HG02642 (cell line): ENCODE measurements at regions not wholly inside any gene's neighbourhood (a gene's known extent, or its start where the extent isn't known, plus 50 kb on each side); places are given as distances from the start of the nearest gene placed in this dataset.
"Not testable (repeated sequence)": the region's sequence is repeated elsewhere in the genome, so short reads cannot be mapped to it uniquely, and the experiment has no call there.

Experiments
- ATAC-seq: cut with Tn5 transposase; IDR thresholded peaks from one replicate; pipeline ENCODE4 v1.9.1; 2021; ENCODE audit warnings: mild to moderate bottlenecking; ENCODE audit not compliant: unreplicated experiment, poor library complexity

GRCh38 chr12:22115711-22116110, 69.7 kb downstream of the CMAS start:
- ATAC-seq: no peak

GRCh38 chr12:22116376-22116775, 70.4 kb downstream of the CMAS start:
- ATAC-seq: no peak

GRCh38 chr12:22117563-22118237, 71.7 kb downstream of the CMAS start:
- no peak for ATAC-seq

GRCh38 chr12:22118238-22118790, 72.3 kb downstream of the CMAS start:
- ATAC-seq: no peak

- ATAC-seq: peak; percentile 80
Measured at GRCh38 chr12:22121224-22121623, 75.2 kb downstream of the CMAS start.

GRCh38 chr12:22122359-22122758, 76.3 kb downstream of the CMAS start:
- no peak for ATAC-seq

GRCh38 chr12:22124987-22125386, 79.0 kb downstream of the CMAS start:
- no peak for ATAC-seq

GRCh38 chr12:22126101-22126500, 80.1 kb downstream of the CMAS start:
- not testable (repeated sequence) for ATAC-seq

- ATAC-seq: no peak
Measured at GRCh38 chr12:22126758-22127157, 80.7 kb downstream of the CMAS start.

GRCh38 chr12:22130671-22131070, 84.7 kb downstream of the CMAS start:
- ATAC-seq: no peak

GRCh38 chr12:22136604-22137117, 90.6 kb downstream of the CMAS start:
- not testable (repeated sequence) for ATAC-seq
